GM12892 (cell line): ENCODE measurements at regions not wholly inside any gene's neighbourhood (a gene's known extent, or its start where the extent isn't known, plus 50 kb on each side); places are given as distances from the start of the nearest gene placed in this dataset.

Source experiments
- DNase-seq: peaks from one replicate; pipeline ENCODE4 v3.0.0; 2011; ENCODE audit not compliant: insufficient read length
- FAIRE-seq: peaks from 2 replicates; lab custom pipeline; 2011; peaks lifted over from hg19 to GRCh38; lab: Jason Lieb, UNC
- POLR2A ChIP-seq: IDR thresholded peaks from 2 replicates; pipeline ENCODE4 v1.6.1; 2011; ENCODE audit warnings: low read depth, low read length, control low read depth
- POLR2AphosphoS5 ChIP-seq: IDR thresholded peaks from 2 replicates; pipeline ENCODE4 v1.6.1; 2011; ENCODE audit warnings: low read depth, low read length, control low read depth
- TAF1 ChIP-seq: IDR thresholded peaks from 2 replicates; pipeline ENCODE4 v1.6.1; 2011; ENCODE audit warnings: low read depth, mild to moderate bottlenecking, control low read depth, low read length, borderline replicate concordance

DNA sequence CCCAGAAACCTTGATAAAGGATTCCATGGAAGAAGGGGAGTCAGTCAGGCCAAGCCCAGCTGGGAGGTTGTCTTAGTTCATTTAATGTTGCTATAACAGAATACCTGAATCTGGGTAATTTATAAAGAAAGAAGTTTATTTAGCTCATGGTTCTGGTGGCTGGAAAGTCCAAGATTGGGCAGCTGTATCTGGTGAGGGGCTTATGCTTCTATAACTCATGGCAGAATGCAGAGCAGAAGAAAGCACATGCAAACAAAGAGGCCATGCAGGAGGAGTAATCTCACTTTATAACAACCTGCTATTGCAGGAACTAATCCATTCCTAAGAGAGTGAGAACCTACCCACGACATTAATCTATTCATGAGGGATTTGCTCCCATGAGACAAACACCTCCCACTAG lies 54.2 kb upstream of the ANKRD1 start:
- no peak for DNase-seq
- FAIRE-seq = no peak
- TF ChIP-seq TAF1 = no peak
- TF ChIP-seq POLR2A = no peak
- TF ChIP-seq POLR2AphosphoS5 = no peak

DNA sequence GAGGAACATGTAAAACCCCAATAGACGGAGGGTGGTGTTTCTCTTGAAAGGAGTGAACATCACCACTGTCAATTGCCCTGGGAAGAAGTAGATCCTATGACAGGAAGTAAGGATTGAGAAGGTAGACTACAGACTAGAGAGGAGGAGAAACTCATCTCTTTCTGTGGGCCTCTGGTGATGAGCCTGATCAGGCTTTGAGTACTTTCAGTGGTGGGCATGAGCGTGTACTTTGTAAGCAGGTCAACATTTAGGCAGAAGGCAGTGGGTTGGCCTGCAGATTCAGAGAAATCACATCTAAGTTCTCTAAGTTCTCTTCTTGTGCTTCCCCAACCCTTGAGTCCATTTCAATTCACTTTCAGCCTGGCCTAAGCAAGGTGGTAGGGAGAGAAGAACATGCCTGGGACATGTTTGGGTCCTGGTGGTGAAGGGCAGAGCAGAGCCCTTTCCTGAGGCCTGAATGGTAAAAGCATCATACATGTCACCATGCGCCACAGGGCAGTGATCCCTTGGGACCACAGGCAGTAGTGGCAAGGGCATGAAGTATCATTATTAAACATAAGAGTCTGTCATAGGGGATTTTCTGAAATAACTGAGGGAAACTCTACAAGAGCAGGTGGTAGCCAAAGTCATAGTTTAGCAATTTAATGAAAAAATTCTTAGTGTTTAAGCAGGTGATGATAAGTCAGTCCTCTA lies 56.4 kb upstream of the ANKRD1 start:
- FAIRE-seq (peak; percentile 60), DNase-seq (no peak)
- TF ChIP-seq POLR2AphosphoS5 = no peak
- no peak for TF ChIP-seq POLR2A
- no peak for TF ChIP-seq TAF1

DNA sequence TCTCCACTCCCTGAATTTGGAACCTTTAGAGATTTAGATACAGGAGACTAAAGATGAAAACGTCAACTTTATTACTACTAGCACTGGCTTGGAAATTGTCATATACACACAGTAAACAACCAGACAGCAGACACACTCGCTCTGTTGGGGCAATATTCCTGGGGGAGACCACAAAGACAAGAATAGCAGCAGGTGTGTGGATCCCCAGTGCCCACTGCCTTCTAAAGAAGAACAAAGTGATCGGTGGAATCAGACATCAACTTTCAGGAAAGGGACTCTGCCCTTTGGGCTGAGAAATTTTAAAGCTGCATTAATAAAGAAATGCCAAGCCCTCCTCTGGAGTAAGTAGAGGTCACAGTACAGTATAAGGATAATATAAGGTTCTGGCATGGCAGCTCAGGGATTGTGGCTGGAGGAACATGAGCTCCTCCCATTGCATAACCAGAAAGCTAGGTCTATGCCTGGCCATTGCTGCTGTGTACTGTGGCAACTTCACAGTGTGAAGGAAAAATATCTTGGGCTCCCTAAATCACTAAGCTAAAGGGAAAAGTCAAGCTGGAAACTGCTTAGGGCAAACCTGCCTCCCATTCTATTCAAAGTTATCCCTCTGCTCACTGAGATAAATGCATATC lies 57.1 kb upstream of the ANKRD1 start:
- FAIRE-seq (peak; percentile 42), DNase-seq (no peak)
- TF ChIP-seq POLR2A = no peak
- TF ChIP-seq POLR2AphosphoS5 = no peak
- TF ChIP-seq TAF1 = no peak

- DNase-seq = no peak
- peak; percentile 56 for FAIRE-seq
- TF ChIP-seq POLR2A (no peak), POLR2AphosphoS5 (no peak)
Observed at GRCh38 chr10:90982406-90983008, 61.6 kb upstream of the ANKRD1 start.

- FAIRE-seq (peak; percentile 74), DNase-seq (no peak)
- TF ChIP-seq POLR2A = no peak
- TF ChIP-seq POLR2AphosphoS5 = no peak
- TF ChIP-seq TAF1 = no peak
Observed at GRCh38 chr10:90983914-90984549, 63.1 kb upstream of the ANKRD1 start.

DNA sequence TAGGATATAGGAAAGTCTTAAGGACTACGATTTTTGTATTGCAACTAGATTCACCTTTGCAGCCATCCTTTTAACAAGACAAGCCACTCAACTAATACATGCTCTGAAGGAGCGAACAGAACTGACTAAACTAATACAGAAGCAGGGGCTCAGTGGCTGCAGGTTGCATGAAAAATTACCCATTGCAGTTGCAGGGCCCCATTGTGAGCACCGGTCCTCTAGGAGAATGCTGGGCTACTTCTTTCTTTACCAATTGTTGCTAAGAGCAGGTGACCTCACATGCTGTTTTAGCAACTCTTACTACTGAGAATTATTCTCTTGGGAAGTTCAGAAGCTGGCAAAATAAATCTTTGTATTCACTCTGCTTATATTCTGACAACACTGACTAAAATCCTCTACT lies 64.0 kb upstream of the ANKRD1 start:
- no peak for FAIRE-seq
- no peak for DNase-seq
- TF ChIP-seq TAF1 (no peak), POLR2AphosphoS5 (no peak), POLR2A (no peak)

GRCh38 chr10:90985321-90985933 lies 64.5 kb upstream of the ANKRD1 start:
- DNase-seq = no peak
- TF ChIP-seq TAF1 (no peak), POLR2AphosphoS5 (no peak), POLR2A (no peak)
- no peak for FAIRE-seq

- DNase-seq = no peak
- TF ChIP-seq POLR2AphosphoS5 = no peak
- no peak for TF ChIP-seq POLR2A
- TF ChIP-seq TAF1 = no peak
- FAIRE-seq = peak; percentile 17
Observed at GRCh38 chr10:90986136-90986760, 65.4 kb upstream of the ANKRD1 start.

DNA sequence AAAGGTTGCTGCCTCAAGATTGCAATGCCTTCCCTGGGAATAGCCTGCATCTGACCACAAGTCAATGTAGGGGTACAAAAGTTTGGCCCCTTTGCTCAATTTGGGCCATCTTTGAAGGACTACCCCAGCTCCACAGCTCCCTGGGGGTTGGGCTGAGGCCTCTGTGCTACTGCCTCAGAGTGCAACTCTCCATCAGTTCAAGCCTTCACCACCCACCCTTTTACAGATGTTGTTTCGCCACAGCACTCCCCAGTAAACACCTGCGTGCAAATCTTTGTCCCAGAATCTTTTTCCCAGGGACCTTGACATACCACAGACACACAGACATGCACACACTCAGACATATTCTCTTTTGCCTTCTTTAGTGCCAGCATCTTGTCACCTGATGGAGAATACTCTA lies 66.0 kb upstream of the ANKRD1 start:
- DNase-seq (no peak), FAIRE-seq (no peak)
- TF ChIP-seq TAF1 (no peak), POLR2AphosphoS5 (no peak), POLR2A (no peak)

GRCh38 chr10:90987383-90987782 lies 66.5 kb upstream of the ANKRD1 start:
- FAIRE-seq = no peak
- no peak for DNase-seq
- TF ChIP-seq POLR2A = no peak
- no peak for TF ChIP-seq TAF1
- TF ChIP-seq POLR2AphosphoS5 = no peak

- DNase-seq (no peak), FAIRE-seq (no peak)
- TF ChIP-seq TAF1 (no peak), POLR2A (no peak), POLR2AphosphoS5 (no peak)
Observed at GRCh38 chr10:90988024-90988423, 67.1 kb upstream of the ANKRD1 start.
